GM23338 (cell line): ENCODE measurements at regions not wholly inside any gene's neighbourhood (a gene's known extent, or its start where the extent isn't known, plus 50 kb on each side); places are given as distances from the start of the nearest gene placed in this dataset.

ENCODE experiments used
- ATAC-seq: fragments of 200-7000 bp; cut with Tn5 transposase; 3 replicates; pipeline ENCODE4 v1.9.1; 2020
- DNase-seq: peaks from one replicate; pipeline ENCODE4 v3.0.0-alpha.2; 2015; ENCODE audit warnings: low spot score
- H2AFZ ChIP-seq: fragments of 200-600 bp; sonication (generic); 2 replicates; pipeline ENCODE4 v1.8.0; 2016; ENCODE audit warnings: antibody characterized with exemption, mild to moderate bottlenecking, moderate library complexity
- H3F3A ChIP-seq: fragments of 200-600 bp; sonication (generic); replicated peaks from 2 replicates; pipeline ENCODE4 v1.8.0; 2017; ENCODE audit warnings: antibody characterized with exemption, mixed run types, low read depth
- H3K27ac ChIP-seq: fragments of 200-600 bp; sonication (generic); 2 replicates; pipeline ENCODE4 v1.6.1; 2016; ENCODE audit warnings: low read depth
- H3K27me3 ChIP-seq: fragments of 200-600 bp; sonication (generic); 2 replicates; pipeline ENCODE4 v1.8.0; 2016; ENCODE audit warnings: mild to moderate bottlenecking, mixed run types, moderate library complexity; ENCODE audit not compliant: insufficient read depth
- H3K36me3 ChIP-seq: fragments of 200-600 bp; sonication (generic); 2 replicates; pipeline ENCODE4 v1.8.0; 2016; ENCODE audit warnings: mild to moderate bottlenecking; ENCODE audit not compliant: insufficient read depth
- H3K4me1 ChIP-seq: fragments of 200-600 bp; sonication (generic); 2 replicates; pipeline ENCODE4 v1.8.0; 2016; ENCODE audit warnings: mild to moderate bottlenecking, moderate library complexity; ENCODE audit not compliant: insufficient read depth
- H3K4me2 ChIP-seq: fragments of 200-600 bp; sonication (generic); 2 replicates; pipeline ENCODE4 v1.7.1; 2017; ENCODE audit warnings: mixed run types
- H3K4me3 ChIP-seq: fragments of 200-600 bp; sonication (generic); 2 replicates; pipeline ENCODE4 v1.6.1; 2016; ENCODE audit warnings: mixed run types
- H3K79me2 ChIP-seq: fragments of 200-600 bp; sonication (generic); replicated peaks from 2 replicates; pipeline ENCODE4 v1.8.0; 2017; ENCODE audit warnings: mild to moderate bottlenecking; ENCODE audit not compliant: insufficient read depth
- H3K9me2 ChIP-seq: fragments of 200-600 bp; sonication (generic); 2 replicates; pipeline ENCODE4 v1.8.0; 2017; ENCODE audit not compliant: insufficient read depth
- H4K20me1 ChIP-seq: fragments of 200-600 bp; sonication (generic); replicated peaks from 2 replicates; pipeline ENCODE4 v1.8.0; 2017; ENCODE audit warnings: mild to moderate bottlenecking; ENCODE audit not compliant: insufficient read depth
- H3K27ac Mint-ChIP-seq: 2 replicates; pipeline ENCODE4 v1.8.0; 2020; ENCODE audit warnings: inconsistent platforms, mild to moderate bottlenecking, moderate library complexity, mixed read lengths
- H3K27me3 Mint-ChIP-seq: 3 replicates; pipeline ENCODE4 v1.8.0; 2022; ENCODE audit warnings: low read depth, mild to moderate bottlenecking, moderate library complexity, mixed read lengths, inconsistent platforms; ENCODE audit not compliant: insufficient read depth, poor library complexity
- H3K36me3 Mint-ChIP-seq: 3 replicates; pipeline ENCODE4 v1.8.0; 2021; ENCODE audit warnings: low read depth, mild to moderate bottlenecking, inconsistent platforms, moderate library complexity, mixed read lengths
- H3K4me1 Mint-ChIP-seq: 3 replicates; pipeline ENCODE4 v1.8.0; 2020; ENCODE audit warnings: mild to moderate bottlenecking, inconsistent platforms, mixed read lengths
- H3K4me3 Mint-ChIP-seq: 3 replicates; pipeline ENCODE4 v1.8.0; 2021; ENCODE audit warnings: moderate library complexity, mild to moderate bottlenecking, inconsistent platforms, mixed read lengths
- H3K9me3 Mint-ChIP-seq: 3 replicates; pipeline ENCODE4 v1.8.0; 2020; ENCODE audit warnings: moderate library complexity, mild to moderate bottlenecking, inconsistent platforms, mixed read lengths
- CREB1 ChIP-seq: fragments of 250-450 bp; sonication (Bioruptor Pico); IDR thresholded peaks from 2 replicates; pipeline ENCODE4 v1.5.0; 2020; ENCODE audit warnings: low read depth, mild to moderate bottlenecking, moderate library complexity
- CTCF ChIP-seq, 2 experiments: fragments of 200-600 bp in 1 of 2; sonication (generic) in 1 of 2; conservative IDR thresholded peaks; 2 replicates each; pipeline versions ENCODE4 v1.5.1 to v1.6.1; 2016 to 2017; ENCODE audit warnings: antibody characterized with exemption in 2 of 2, low read depth in 2 of 2, mild to moderate bottlenecking in 2 of 2, moderate library complexity in 1 of 2
- ETS1 ChIP-seq: IDR thresholded peaks from 2 replicates; pipeline ENCODE4 v1.6.1; 2016; ENCODE audit warnings: antibody characterized with exemption
- EZH2 ChIP-seq: fragments of 200-600 bp; sonication (generic); IDR thresholded peaks from one replicate; pipeline ENCODE4 v1.8.0; 2017; ENCODE audit warnings: antibody characterized with exemption, mild to moderate bottlenecking, low read depth; ENCODE audit not compliant: unreplicated experiment
- EZH2phosphoT487 ChIP-seq: fragments of 200-600 bp; sonication (generic); IDR thresholded peaks from one replicate; pipeline ENCODE4 v1.8.1; 2018; ENCODE audit warnings: antibody characterized with exemption; ENCODE audit not compliant: unreplicated experiment
- JUNB ChIP-seq: IDR thresholded peaks from one replicate; pipeline ENCODE4 v1.6.1; 2016; ENCODE audit warnings: antibody characterized with exemption; ENCODE audit not compliant: unreplicated experiment
- NANOG ChIP-seq: IDR thresholded peaks from 2 replicates; pipeline ENCODE4 v1.6.1; 2016; ENCODE audit warnings: antibody characterized with exemption, borderline replicate concordance
- POLR2AphosphoS5 ChIP-seq: IDR thresholded peaks from 2 replicates; pipeline ENCODE4 v1.6.1; 2016; ENCODE audit warnings: antibody characterized with exemption, low read depth
- REST ChIP-seq: IDR thresholded peaks from one replicate; pipeline ENCODE4 v1.6.1; 2018; ENCODE audit warnings: antibody characterized with exemption; ENCODE audit not compliant: unreplicated experiment
- STAT1 ChIP-seq: IDR thresholded peaks from one replicate; pipeline ENCODE4 v1.6.1; 2016; ENCODE audit warnings: antibody characterized with exemption; ENCODE audit not compliant: unreplicated experiment
- ZNF114 ChIP-seq: fragments of 250-450 bp; sonication (Bioruptor Pico); IDR thresholded peaks from 2 replicates; pipeline ENCODE4 v1.5.0; 2020; ENCODE audit warnings: mild to moderate bottlenecking, moderate library complexity
- ZNF331 ChIP-seq: fragments of 250-450 bp; sonication (Bioruptor Pico); IDR thresholded peaks from 2 replicates; pipeline ENCODE4 v1.5.0; 2020; ENCODE audit warnings: low read depth, mild to moderate bottlenecking, moderate library complexity
- ZNF462 ChIP-seq: fragments of 250-450 bp; sonication (Bioruptor Pico); IDR thresholded peaks from 2 replicates; pipeline ENCODE4 v1.5.0; 2020; ENCODE audit warnings: mild to moderate bottlenecking, moderate library complexity

GRCh38 chr4:186901850-186902249 lies 178.2 kb upstream of the FAT1 start:
- no peak overlapping the region for H3K4me2 ChIP-seq
- H3K4me1 ChIP-seq: no peaks in the 10 kb centered on the region
- no peaks in the 10 kb centered on the region for H3K36me3 ChIP-seq
- H3K27ac ChIP-seq: no peak overlapping the region
- Mint-ChIP-seq H3K4me3 (no peak overlapping the region), H3K4me1 (no peaks in the 10 kb centered on the region; the same call in 2 of the 3 replicates), H3K27ac (no peak overlapping the region), H3K9me3 (no peaks in the 10 kb centered on the region; the same call in 2 of the 3 replicates), H3K36me3 (no peaks in the 10 kb centered on the region), H3K27me3 (no peaks in the 10 kb centered on the region)
- no peaks in the 10 kb centered on the region for H3K79me2 ChIP-seq
- H4K20me1 ChIP-seq: no peaks in the 10 kb centered on the region
- no peak overlapping the region for H2AFZ ChIP-seq
- no peaks in the 10 kb centered on the region for H3K9me2 ChIP-seq
- no peak for ATAC-seq
- no peak overlapping the region for H3K4me3 ChIP-seq
- no peaks in the 10 kb centered on the region for H3K27me3 ChIP-seq
- no peak for DNase-seq
- H3F3A ChIP-seq: no peaks in the 10 kb centered on the region
- TF ChIP-seq STAT1: no peak
- TF ChIP-seq CREB1 (CRISPR knock-in tag): no peak
- no peak for TF ChIP-seq ZNF462 (CRISPR knock-in tag)
- TF ChIP-seq NANOG: no peak
- no peak for TF ChIP-seq EZH2phosphoT487
- no peak for TF ChIP-seq JUNB
- no peak for TF ChIP-seq ZNF114
- TF ChIP-seq ETS1: no peak
- no peak for TF ChIP-seq CTCF (conservative IDR thresholded peaks at IDR 0.05; ENCODE audit: low read depth in 2 of 2)
- no peak for TF ChIP-seq EZH2
- TF ChIP-seq POLR2AphosphoS5: no peak
- no peak for TF ChIP-seq ZNF331 (CRISPR knock-in tag)
- no peak for TF ChIP-seq REST
